ENCODE measurements at regions not wholly inside any gene's neighbourhood (a gene's known extent, or its start where the extent isn't known, plus 50 kb on each side); places are given as distances from the start of the nearest gene placed in this dataset.

- peak; percentile 64 to 68 for ATAC-seq
- intact Hi-C loops (cut with DNase I), result no loop called here
- H3K27me3 ChIP-seq (ENCODE audit: low read depth), result no peaks in the 10 kb centered on the region
- peak; percentile 54 for DNase-seq
- no peaks in the 10 kb centered on the region for H3K9me3 ChIP-seq
- H3K4me3 ChIP-seq, result no peak overlapping the region
- no peak overlapping the region for H3K27ac ChIP-seq
- H3K4me1 ChIP-seq, result no peaks in the 10 kb centered on the region
- no peaks in the 10 kb centered on the region for H3K36me3 ChIP-seq
- TF ChIP-seq CTCF (IDR thresholded peaks at IDR 0.05), result peak; percentile 69
These were observed 100.1 kb upstream of the RGS17 start for GRCh38 chr6:153231048-153231646.

- Histone ChIP-seq H3K9me3 (no peaks in the 10 kb centered on the region), H3K4me3 (no peak overlapping the region), H3K4me1 (no peaks in the 10 kb centered on the region), H3K27me3 (ENCODE audit: low read depth) (no peaks in the 10 kb centered on the region), H3K27ac (no peak overlapping the region), H3K36me3 (no peaks in the 10 kb centered on the region)
- no peak for ATAC-seq
- DNase-seq, result no peak
- intact Hi-C loops (cut with DNase I), result no loop called here
- TF ChIP-seq CTCF (IDR thresholded peaks at IDR 0.05), result no peak
These were observed 87.2 kb upstream of the RGS17 start for GRCh38 chr6:153218184-153218792.

GRCh38 chr6:153216789-153217188 is 85.7 kb upstream of the RGS17 start:
- Histone ChIP-seq H3K27ac (no peak overlapping the region), H3K36me3 (no peaks in the 10 kb centered on the region), H3K4me1 (no peaks in the 10 kb centered on the region), H3K27me3 (ENCODE audit: low read depth) (no peaks in the 10 kb centered on the region), H3K4me3 (no peak overlapping the region), H3K9me3 (no peaks in the 10 kb centered on the region)
- TF ChIP-seq CTCF (IDR thresholded peaks at IDR 0.05), result no peak
- intact Hi-C loops (cut with DNase I), result no loop called here
- ATAC-seq (no peak), DNase-seq (no peak)

GRCh38 chr6:153215242-153215641 is 84.2 kb upstream of the RGS17 start:
- intact Hi-C loops (cut with DNase I), result no loop called here
- DNase-seq (no peak), ATAC-seq (no peak)
- H3K27me3 ChIP-seq (ENCODE audit: low read depth), result no peaks in the 10 kb centered on the region
- H3K9me3 ChIP-seq, result no peaks in the 10 kb centered on the region
- H3K36me3 ChIP-seq, result no peaks in the 10 kb centered on the region
- H3K4me1 ChIP-seq, result no peaks in the 10 kb centered on the region
- H3K27ac ChIP-seq, result no peak overlapping the region
- H3K4me3 ChIP-seq, result no peak overlapping the region
- no peak for TF ChIP-seq CTCF (IDR thresholded peaks at IDR 0.05)

- Histone ChIP-seq H3K27ac (no peak overlapping the region), H3K4me1 (no peaks in the 10 kb centered on the region), H3K27me3 (ENCODE audit: low read depth) (no peaks in the 10 kb centered on the region), H3K36me3 (no peaks in the 10 kb centered on the region), H3K4me3 (no peak overlapping the region), H3K9me3 (no peaks in the 10 kb centered on the region)
- intact Hi-C loops (cut with DNase I), result no loop called here
- DNase-seq, result no peak
- no peak for ATAC-seq
- no peak for TF ChIP-seq CTCF (IDR thresholded peaks at IDR 0.05)
These were observed 83.4 kb upstream of the RGS17 start for GRCh38 chr6:153214436-153214835.
